ENCODE measurements at regions not wholly inside any gene's neighbourhood (a gene's known extent, or its start where the extent isn't known, plus 50 kb on each side); places are given as distances from the start of the nearest gene placed in this dataset.

DNA sequence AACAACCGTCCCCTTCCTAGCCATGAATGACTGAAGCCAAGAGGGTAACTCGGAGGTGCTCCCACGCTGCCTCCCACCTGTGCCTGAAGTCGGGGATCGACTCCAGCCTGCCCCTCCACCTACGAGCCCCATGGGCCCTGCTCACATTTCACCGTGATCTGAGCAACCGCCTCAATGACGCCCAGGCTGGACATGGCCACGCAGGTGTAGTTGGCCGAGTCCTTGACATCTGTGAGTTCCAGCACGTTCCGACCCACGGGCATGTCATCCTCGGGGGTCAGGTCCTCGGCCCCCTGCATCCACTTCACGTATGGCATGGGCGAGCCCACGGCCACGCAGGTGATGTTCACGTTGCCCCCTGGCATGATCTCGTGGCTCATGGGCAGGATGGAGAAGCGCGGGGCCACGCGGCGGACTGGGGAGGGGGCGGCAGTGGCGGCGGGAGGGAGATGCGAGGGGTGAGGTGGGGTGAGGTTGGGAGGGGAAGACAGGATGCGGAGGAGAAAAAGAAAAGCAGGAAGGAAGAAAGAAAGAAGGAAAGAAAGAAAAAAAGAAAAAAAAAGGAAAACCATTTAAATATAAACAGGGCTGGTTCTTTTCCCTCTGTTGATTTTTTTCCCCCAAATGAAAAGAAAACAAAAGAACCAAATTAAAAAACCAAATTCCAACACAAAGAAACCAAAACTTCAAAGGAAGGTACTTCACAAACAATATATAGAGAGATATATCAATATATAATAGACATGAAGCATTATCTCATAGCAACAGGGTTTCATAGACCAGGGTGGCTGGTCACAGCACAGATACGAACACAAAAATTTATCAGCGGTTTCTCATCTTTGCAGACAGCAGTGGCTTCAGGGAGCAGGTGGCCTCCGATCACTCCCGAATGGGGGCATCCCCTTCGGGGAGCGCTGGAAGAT lies 94.7 kb downstream of the PTPRS start:
- TF ChIP-seq, protein P1, sequence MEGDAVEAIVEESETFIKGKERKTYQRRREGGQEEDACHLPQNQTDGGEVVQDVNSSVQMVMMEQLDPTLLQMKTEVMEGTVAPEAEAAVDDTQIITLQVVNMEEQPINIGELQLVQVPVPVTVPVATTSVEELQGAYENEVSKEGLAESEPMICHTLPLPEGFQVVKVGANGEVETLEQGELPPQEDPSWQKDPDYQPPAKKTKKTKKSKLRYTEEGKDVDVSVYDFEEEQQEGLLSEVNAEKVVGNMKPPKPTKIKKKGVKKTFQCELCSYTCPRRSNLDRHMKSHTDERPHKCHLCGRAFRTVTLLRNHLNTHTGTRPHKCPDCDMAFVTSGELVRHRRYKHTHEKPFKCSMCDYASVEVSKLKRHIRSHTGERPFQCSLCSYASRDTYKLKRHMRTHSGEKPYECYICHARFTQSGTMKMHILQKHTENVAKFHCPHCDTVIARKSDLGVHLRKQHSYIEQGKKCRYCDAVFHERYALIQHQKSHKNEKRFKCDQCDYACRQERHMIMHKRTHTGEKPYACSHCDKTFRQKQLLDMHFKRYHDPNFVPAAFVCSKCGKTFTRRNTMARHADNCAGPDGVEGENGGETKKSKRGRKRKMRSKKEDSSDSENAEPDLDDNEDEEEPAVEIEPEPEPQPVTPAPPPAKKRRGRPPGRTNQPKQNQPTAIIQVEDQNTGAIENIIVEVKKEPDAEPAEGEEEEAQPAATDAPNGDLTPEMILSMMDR (IDR thresholded peaks at IDR 0.05) = no peak
- TF ChIP-seq EZH2 (IDR thresholded peaks at IDR 0.05; ENCODE audit: borderline replicate concordance, insufficient read depth, low read depth, low read length, poor library complexity, severe bottlenecking) = no peak
